Amniotic epithelial cell (primary cell): ENCODE measurements at regions not wholly inside any gene's neighbourhood (a gene's known extent, or its start where the extent isn't known, plus 50 kb on each side); places are given as distances from the start of the nearest gene placed in this dataset.

Experiments used
- DNase-seq: peaks from one replicate; pipeline ENCODE4 v3.0.0-alpha.2; 2010; ENCODE audit warnings: low read depth

GRCh38 chr6:56377295-56377694, 129.9 kb upstream of the COL21A1 start:
- DNase-seq: no peak

- no peak for DNase-seq
These were observed 128.4 kb upstream of the COL21A1 start for GRCh38 chr6:56375806-56376205.

GRCh38 chr6:56374841-56375369, 127.5 kb upstream of the COL21A1 start:
- DNase-seq: peak; percentile 80

GRCh38 chr6:56372406-56372995, 125.1 kb upstream of the COL21A1 start:
- no peak for DNase-seq

GRCh38 chr6:56370561-56371211, 123.3 kb upstream of the COL21A1 start:
- DNase-seq: peak; percentile 90

- peak; percentile 59 for DNase-seq
These were observed 122.8 kb upstream of the COL21A1 start for GRCh38 chr6:56370127-56370540.

GRCh38 chr6:56368491-56368890, 121.1 kb upstream of the COL21A1 start:
- no peak for DNase-seq

- DNase-seq: no peak
These were observed 118.9 kb upstream of the COL21A1 start for GRCh38 chr6:56366141-56366852.

GRCh38 chr6:56364827-56365339, 117.5 kb upstream of the COL21A1 start:
- peak; percentile 95 for DNase-seq

- no peak for DNase-seq
These were observed 117.0 kb upstream of the COL21A1 start for GRCh38 chr6:56364431-56364826.

- no peak for DNase-seq
These were observed 116.5 kb upstream of the COL21A1 start for GRCh38 chr6:56363796-56364430.

GRCh38 chr6:56361812-56362211, 114.4 kb upstream of the COL21A1 start:
- no peak for DNase-seq

- peak; percentile 66 for DNase-seq
These were observed 112.0 kb upstream of the COL21A1 start for GRCh38 chr6:56359201-56359899.

GRCh38 chr6:56357616-56358373, 110.4 kb upstream of the COL21A1 start:
- peak; percentile 78 for DNase-seq

GRCh38 chr6:56356426-56356825, 109.0 kb upstream of the COL21A1 start:
- no peak for DNase-seq

GRCh38 chr6:56353860-56354259, 106.5 kb upstream of the COL21A1 start:
- DNase-seq: no peak

GRCh38 chr6:56350628-56351260, 103.4 kb upstream of the COL21A1 start:
- DNase-seq: no peak

- peak; percentile 53 for DNase-seq
These were observed 101.8 kb upstream of the COL21A1 start for GRCh38 chr6:56349194-56349593.

- DNase-seq: no peak
These were observed 101.2 kb upstream of the COL21A1 start for GRCh38 chr6:56348578-56348977.

- DNase-seq: peak; percentile 72
These were observed 100.1 kb upstream of the COL21A1 start for GRCh38 chr6:56347526-56347925.
